Aorta (tissue), 5 donors: ENCODE measurements at regions not wholly inside any gene's neighbourhood (a gene's known extent, or its start where the extent isn't known, plus 50 kb on each side); places are given as distances from the start of the nearest gene placed in this dataset.
"Not testable (repeated sequence)": the region's sequence is repeated elsewhere in the genome, so short reads cannot be mapped to it uniquely, and the experiment has no call there.

Experiments
- ATAC-seq: fragments of 200-7000 bp; cut with Tn5 transposase; one replicate; pipeline ENCODE4 v1.9.1; 2022; ENCODE audit warnings: moderate library complexity; ENCODE audit not compliant: low FRiP score
- DNase-seq, 2 donors: peaks; one replicate each; pipeline ENCODE4 v3.0.0-alpha.2; 2020
- H3K27ac ChIP-seq, 2 donors: one replicate each; pipeline ENCODE4 v1.5.1; 2013; ENCODE audit warnings: low read length in 2 of 2, mild to moderate bottlenecking in 2 of 2, moderate library complexity in 2 of 2, control low read depth in 1 of 2, inconsistent platforms in 1 of 2, low read depth in 1 of 2
- H3K27me3 ChIP-seq, 2 donors: one replicate each; pipeline ENCODE4 v1.6.1; 2013; ENCODE audit warnings: control low read depth in 1 of 2, low read length in 1 of 2, mild to moderate bottlenecking in 1 of 2, moderate library complexity in 1 of 2; ENCODE audit not compliant: insufficient read depth in 2 of 2, control insufficient read depth in 1 of 2
- H3K36me3 ChIP-seq, 2 donors: one replicate each; pipeline ENCODE4 v1.6.1; 2013; ENCODE audit warnings: control low read depth in 1 of 2, low read length in 1 of 2, mild to moderate bottlenecking in 1 of 2; ENCODE audit not compliant: insufficient read depth in 2 of 2, control insufficient read depth in 1 of 2
- H3K4me1 ChIP-seq, 2 donors: one replicate each; pipeline ENCODE4 v1.6.1; 2013; ENCODE audit warnings: low read length in 2 of 2, control low read depth in 1 of 2, mild to moderate bottlenecking in 1 of 2, moderate library complexity in 1 of 2; ENCODE audit not compliant: insufficient read depth in 2 of 2, control insufficient read depth in 1 of 2
- H3K4me3 ChIP-seq, 2 donors: one replicate each; pipeline ENCODE4 v1.5.1; 2013; ENCODE audit warnings: low read length in 2 of 2, control low read depth in 1 of 2, mild to moderate bottlenecking in 1 of 2
- H3K9me3 ChIP-seq: one replicate; pipeline ENCODE4 v1.6.1; 2013; ENCODE audit warnings: mild to moderate bottlenecking, low read length; ENCODE audit not compliant: control insufficient read depth
- WGBS, 2 donors: extraction: QIAGEN DNeasy Blood & Tissue Kit; methylation state at CpG; one replicate each; pipeline ENCODE4 v1.1.7; 2013; 5-methylcytosine and 5-hydroxymethylcytosine counted together
- intact Hi-C, 2 donors: fragments of 100-400 bp; cut with DNase I; formaldehyde crosslinking; loops; one replicate each; pipeline versions ENCODE4 v1.14.2 to v1.15.0; 2022
- donor health status: healthy with polysubstance abuse.
- donor health status: Bipolar disorder and iron deficiency.
- donor health status: DM: no; HTN: no; CAD: no.
- donor health status: DM: no; HTN: no; CAD: no.
- donor health status: DM: yes; HTN: yes; CAD: no.

GRCh38 chr10:23779301-23779700 lies 340.4 kb downstream of the OTUD1 start:
- intact Hi-C loops, result no loop called here
- WGBS, 2 donors, result 64 to 70% methylated on average over 4 of the region's 4 CpGs

DNA sequence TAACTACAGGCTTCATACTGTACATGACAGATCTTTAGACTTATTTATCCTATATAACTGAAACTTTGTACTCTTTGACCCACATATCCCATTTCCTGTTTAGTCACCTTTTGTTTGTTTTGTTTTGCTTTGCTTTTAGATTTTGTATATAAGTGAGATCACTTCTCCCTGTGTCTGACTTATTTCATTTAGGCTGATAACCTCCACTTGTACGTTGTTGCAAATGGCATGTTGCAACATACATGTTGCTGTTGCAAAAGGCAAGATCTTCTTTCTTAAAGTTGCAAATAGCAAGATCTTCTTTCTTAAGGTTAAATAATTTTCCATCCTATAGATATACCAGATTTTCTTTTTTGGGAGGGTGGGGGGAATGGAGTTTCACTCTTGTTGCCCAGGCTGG lies 341.5 kb downstream of the OTUD1 start:
- WGBS, 2 donors, result 67 to 71% methylated on average over 1 of the region's 1 CpG

More at GRCh38 chr10:23779301-23779700, 340.4 kb downstream of the OTUD1 start:
- Histone ChIP-seq H3K4me1 (no peaks in the 10 kb centered on the region), H3K36me3 (no peaks in the 10 kb centered on the region), H3K27ac (no peak overlapping the region), H3K4me3 (no peak overlapping the region), H3K27me3 (no peaks in the 10 kb centered on the region), H3K9me3 (peaks cover under 1% of the 10 kb centered on the region)
- DNase-seq (no peak), ATAC-seq (no peak)

GRCh38 chr10:23786594-23786993 lies 347.7 kb downstream of the OTUD1 start:
- Histone ChIP-seq H3K27ac (no peak overlapping the region), H3K9me3 (no peaks in the 10 kb centered on the region), H3K4me1 (no peaks in the 10 kb centered on the region), H3K36me3 (no peaks in the 10 kb centered on the region), H3K27me3 (no peaks in the 10 kb centered on the region), H3K4me3 (no peak overlapping the region)
- intact Hi-C loops, result no loop called here
- ATAC-seq (no peak), DNase-seq (no peak)
- WGBS, 2 donors, result 85 to 89% methylated on average over 1 of the region's 1 CpG

More for the DNA sequence above, 341.5 kb downstream of the OTUD1 start:
- Histone ChIP-seq H3K27me3 (no peaks in the 10 kb centered on the region), H3K4me1 (no peaks in the 10 kb centered on the region), H3K9me3 (no peaks in the 10 kb centered on the region), H3K36me3 (no peaks in the 10 kb centered on the region), H3K27ac (no peak overlapping the region), H3K4me3 (no peak overlapping the region)
- DNase-seq, result no peak
- intact Hi-C loops, result no loop called here
- no peak for ATAC-seq

DNA sequence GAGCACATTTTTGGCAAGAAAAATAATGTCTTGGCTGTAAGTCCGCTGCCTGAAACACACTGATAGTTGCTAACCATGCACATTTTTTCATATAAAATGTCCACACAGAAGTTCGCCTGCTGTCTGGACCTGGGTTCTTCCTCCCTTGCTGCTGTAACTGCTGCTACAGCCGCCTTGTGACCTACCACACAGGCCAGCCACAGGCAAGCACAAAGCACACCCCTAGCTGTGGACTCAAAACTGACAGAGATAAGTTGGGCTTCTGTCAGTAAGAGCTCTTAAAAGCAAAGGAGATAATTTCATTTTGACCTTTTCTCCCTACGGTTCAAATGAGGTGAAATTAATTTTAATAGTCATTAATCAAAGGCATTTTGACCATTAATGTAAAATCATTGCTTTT lies 354.7 kb downstream of the OTUD1 start:
- WGBS, 2 donors, result 12 to 15% methylated on average over 4 of the region's 4 CpGs
- H3K4me3 ChIP-seq, result no peak overlapping the region
- ATAC-seq, result no peak
- DNase-seq, result no peak
- H3K27ac ChIP-seq, result no peak overlapping the region
- no peaks in the 10 kb centered on the region for H3K9me3 ChIP-seq
- no peaks in the 10 kb centered on the region for H3K36me3 ChIP-seq
- intact Hi-C loops, result no loop called here
- H3K4me1 ChIP-seq, result no peaks in the 10 kb centered on the region
- no peaks in the 10 kb centered on the region for H3K27me3 ChIP-seq

- H3K36me3 ChIP-seq, H3K9me3 ChIP-seq, H3K27me3 ChIP-seq, ATAC-seq, H3K4me1 ChIP-seq, intact Hi-C loops, H3K27ac ChIP-seq, H3K4me3 ChIP-seq, DNase-seq: not testable (repeated sequence)
- 81 to 82% methylated on average over 4 of the region's 4 CpGs for WGBS, 2 donors
Measured at GRCh38 chr10:23797452-23797851, 358.6 kb downstream of the OTUD1 start.

GRCh38 chr10:23804125-23804524 lies 365.2 kb downstream of the OTUD1 start:
- H3K27me3 ChIP-seq, result no peaks in the 10 kb centered on the region
- no peaks in the 10 kb centered on the region for H3K36me3 ChIP-seq
- no peaks in the 10 kb centered on the region for H3K9me3 ChIP-seq
- H3K4me3 ChIP-seq, result no peak overlapping the region
- no peaks in the 10 kb centered on the region for H3K4me1 ChIP-seq
- no peak for DNase-seq
- no peak overlapping the region for H3K27ac ChIP-seq
- 66 to 68% methylated on average over 2 of the region's 2 CpGs for WGBS, 2 donors
- intact Hi-C loops, result no loop called here
- ATAC-seq, result no peak

DNA sequence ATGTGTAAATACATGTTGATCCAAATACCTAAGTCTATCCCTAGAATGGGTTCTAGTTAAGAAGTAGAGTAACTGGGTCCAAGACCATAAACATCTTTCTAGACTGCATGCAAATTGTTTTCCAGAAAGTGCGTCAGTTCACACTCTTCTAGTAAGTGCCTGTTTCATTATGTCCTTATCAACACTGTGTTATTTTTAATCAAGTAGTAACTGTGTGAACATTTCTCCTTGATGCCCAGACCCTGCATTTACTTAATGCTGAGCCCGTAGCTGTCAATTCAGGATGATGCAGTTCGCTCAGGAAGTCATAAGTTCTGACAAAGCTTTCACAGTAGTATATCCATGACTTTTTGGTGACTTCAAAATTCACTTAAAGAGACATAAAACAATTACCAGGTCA lies 374.8 kb downstream of the OTUD1 start:
- intact Hi-C loops, result no loop called here
- Histone ChIP-seq H3K9me3 (no peaks in the 10 kb centered on the region), H3K27me3 (no peaks in the 10 kb centered on the region), H3K4me3 (no peak overlapping the region), H3K27ac (no peak overlapping the region), H3K4me1 (no peaks in the 10 kb centered on the region), H3K36me3 (no peaks in the 10 kb centered on the region)
- DNase-seq (no peak), ATAC-seq (no peak)
- WGBS, 2 donors, result 58 to 60% methylated on average over 3 of the region's 3 CpGs

GRCh38 chr10:23818484-23818883 lies 379.6 kb downstream of the OTUD1 start:
- no peaks in the 10 kb centered on the region for H3K36me3 ChIP-seq
- peaks cover 1% of the 10 kb centered on the region for H3K9me3 ChIP-seq
- no peak overlapping the region for H3K27ac ChIP-seq
- ATAC-seq, result no peak
- no peaks in the 10 kb centered on the region for H3K27me3 ChIP-seq
- 17 to 25% methylated on average over 3 of the region's 3 CpGs for WGBS, 2 donors
- no peaks in the 10 kb centered on the region for H3K4me1 ChIP-seq
- intact Hi-C loops, result no loop called here
- no peak overlapping the region for H3K4me3 ChIP-seq
- no peak for DNase-seq

- 59 to 80% methylated on average over 3 of the region's 3 CpGs for WGBS, 2 donors
- Histone ChIP-seq H3K4me1 (no peaks in the 10 kb centered on the region), H3K36me3 (no peaks in the 10 kb centered on the region), H3K9me3 (peaks cover 1% of the 10 kb centered on the region), H3K27me3 (no peaks in the 10 kb centered on the region), H3K27ac (no peak overlapping the region), H3K4me3 (no peak overlapping the region)
- DNase-seq, result no peak
- intact Hi-C loops, result no loop called here
- no peak for ATAC-seq
Measured at GRCh38 chr10:23820792-23821191, 381.9 kb downstream of the OTUD1 start.
